HG02884 (cell line): ENCODE measurements at regions not wholly inside any gene's neighbourhood (a gene's known extent, or its start where the extent isn't known, plus 50 kb on each side); places are given as distances from the start of the nearest gene placed in this dataset.
"Not testable (repeated sequence)": the region's sequence is repeated elsewhere in the genome, so short reads cannot be mapped to it uniquely, and the experiment has no call there.

Source experiments
- ATAC-seq: cut with Tn5 transposase; IDR thresholded peaks from one replicate; pipeline ENCODE4 v1.9.1; 2021; ENCODE audit warnings: mild to moderate bottlenecking, moderate library complexity; ENCODE audit not compliant: unreplicated experiment

DNA sequence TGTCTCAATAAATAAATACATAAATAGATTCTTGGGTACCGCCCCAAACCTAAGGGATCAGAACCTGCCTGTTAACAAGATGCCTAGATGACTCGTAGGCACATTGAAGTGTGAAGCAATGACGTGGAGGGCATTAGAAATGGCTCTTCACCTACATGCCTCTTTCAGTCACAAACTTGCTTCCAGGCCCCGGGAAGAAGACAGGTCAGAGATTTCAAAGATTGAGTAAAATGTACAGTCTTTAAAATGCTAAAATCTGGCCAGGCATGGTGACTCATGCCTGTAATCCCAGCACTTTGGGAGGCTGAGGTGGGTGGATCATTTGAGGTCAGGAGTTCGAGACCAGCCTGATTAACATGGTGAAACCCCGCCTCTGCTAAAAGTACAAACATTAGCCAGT lies 480.8 kb upstream of the JARID2 start:
- ATAC-seq: no peak

DNA sequence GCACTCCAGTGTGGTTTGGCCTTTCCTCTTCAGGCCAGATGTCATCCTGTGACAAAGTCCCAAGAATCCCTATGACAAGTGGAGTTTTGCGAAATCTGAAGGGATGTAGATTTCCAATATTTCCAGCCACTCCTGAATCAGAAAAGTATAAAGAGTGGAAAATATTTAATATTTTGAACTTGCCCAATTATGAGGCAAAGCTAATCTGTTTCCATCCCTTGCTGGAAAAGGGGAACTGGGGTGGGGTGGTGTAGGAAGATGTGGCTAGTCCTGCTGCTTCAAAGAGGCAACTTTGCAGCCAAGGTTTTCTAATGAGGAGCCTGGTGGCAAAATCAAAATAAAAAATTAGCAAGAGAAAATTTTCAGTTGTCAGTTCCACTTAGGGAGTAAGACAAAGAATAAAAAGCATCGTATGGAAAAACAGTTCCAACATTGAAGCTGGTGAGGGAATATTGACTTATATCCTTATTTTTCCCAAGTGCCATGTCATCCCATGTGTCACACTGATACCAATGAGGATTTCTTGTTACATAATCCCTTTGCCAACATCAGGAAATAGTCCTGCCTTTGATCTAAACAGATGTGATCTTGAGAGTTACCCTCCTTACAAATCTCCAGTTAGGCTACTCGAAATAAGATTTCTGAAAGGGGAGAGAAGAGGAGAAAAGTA lies 480.0 kb upstream of the JARID2 start:
- ATAC-seq: no peak

DNA sequence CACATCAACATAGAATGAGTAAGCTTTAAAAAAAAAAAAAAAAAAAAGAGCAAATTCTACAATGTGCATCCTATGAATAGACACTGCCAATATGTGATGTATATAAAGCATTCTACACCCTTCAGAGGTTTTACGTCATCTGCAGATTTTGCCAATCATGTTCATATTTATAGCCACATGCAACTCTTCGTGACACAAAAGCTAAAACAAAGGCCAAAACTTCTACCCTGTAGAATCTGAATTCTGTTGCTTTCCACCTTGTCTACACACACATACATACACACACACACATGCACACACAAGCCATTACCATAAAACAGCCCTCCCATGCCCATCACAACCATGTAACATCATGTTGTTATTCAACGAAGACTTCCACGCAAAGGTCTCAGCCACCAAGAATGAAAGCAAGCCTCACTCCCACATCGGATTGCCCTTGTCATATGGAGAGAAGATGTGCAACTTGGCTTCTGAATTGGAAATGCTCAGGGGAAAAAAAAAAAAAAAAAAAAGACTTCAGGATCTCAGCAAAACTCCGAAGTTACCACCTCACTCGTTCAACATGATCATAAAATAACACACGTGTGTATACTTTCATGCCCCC lies 479.4 kb upstream of the JARID2 start:
- no peak for ATAC-seq

DNA sequence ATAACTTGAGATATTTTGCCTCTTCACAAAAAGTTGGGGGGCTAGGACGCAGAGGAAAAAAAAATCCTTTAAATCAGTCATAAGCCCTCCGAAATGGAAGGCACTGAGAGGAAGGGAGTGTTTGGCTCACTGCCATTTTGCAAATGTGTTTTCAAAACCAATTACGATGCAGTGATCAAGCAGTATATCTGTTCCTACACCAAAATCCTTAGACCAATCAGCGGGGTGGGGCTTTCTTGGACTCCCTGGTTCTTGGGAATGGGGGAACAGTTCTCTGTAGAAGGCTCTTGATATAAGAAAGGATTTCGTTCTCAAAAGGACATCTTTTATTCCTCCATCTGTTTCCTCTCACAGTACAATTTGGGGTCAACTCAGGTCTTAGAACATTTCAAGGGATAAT lies 478.6 kb upstream of the JARID2 start:
- ATAC-seq: no peak

DNA sequence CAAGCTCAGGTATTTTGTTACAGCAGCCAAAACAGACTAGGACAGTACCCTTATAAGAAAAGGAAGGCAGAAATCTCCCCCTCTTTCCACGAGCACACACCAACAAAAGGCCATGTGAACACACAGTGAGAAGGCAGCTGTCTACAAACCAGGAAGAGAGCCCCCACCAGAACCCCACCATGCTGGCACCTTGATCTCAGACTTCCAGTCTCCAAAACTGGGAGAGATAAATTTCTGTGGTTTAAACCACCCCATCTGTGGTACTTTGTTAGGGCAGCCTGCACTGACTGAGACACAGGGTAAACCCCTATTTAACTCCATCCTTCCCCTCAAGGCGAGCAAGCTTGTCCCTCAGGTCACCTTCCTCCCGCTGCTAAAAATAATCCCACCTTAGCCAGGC lies 475.8 kb upstream of the JARID2 start:
- no peak for ATAC-seq

DNA sequence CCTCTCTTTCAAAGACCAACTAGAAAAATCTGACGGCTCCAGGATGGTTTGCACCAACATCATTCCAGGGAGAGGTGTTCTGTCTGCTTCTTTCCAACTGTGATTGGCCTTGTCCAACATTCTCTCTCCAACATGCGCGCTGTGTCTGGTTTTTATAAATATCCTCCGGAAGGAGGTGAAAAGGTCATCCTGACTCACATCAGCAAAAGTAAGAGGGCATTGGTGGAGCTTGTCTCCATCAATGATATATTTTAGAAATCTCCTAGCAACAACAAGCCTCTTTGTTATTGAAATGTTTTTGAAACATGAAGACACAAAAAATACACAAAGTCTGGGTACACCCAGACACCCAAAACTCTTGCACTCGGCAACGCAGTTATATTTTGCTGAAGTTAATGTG lies 475.3 kb upstream of the JARID2 start:
- no peak for ATAC-seq

DNA sequence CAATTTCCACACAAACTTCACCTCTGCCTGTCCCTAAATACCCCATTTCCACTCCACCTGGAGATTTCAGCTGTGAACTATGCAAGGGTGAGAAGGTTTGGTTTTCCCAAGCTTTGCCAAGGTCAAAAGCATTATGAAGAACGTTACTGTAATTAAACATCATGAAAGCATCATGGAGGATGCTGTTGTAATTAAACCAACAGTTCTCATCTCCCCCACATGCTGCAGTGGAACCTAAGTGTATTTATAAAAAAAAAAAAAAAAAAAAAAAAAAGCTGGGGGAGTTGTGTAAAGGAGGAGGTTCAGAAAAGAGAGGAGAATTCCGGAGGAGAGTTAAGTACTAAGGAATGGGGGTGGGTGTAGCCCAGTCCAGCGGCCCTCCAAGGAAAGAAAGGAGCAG lies 474.9 kb upstream of the JARID2 start:
- no peak for ATAC-seq

DNA sequence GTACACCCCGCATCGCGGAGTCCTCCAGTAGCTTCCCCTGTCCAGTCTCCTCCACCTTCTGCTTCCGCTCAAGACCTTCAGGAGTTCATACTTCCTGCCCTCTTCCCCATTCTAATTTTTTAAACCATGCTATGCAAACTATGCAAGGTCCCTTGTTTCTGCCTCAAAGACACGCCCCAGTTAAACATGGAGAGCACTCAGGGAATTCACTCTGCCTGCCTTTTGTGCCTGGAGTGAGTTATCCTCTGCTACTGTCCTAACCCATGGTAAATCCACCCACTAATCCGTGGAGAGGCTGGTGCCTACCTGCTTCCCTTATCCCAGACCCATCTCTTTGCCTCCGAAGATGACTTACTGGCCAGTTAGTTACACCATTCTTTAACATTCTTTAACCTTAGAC lies 473.7 kb upstream of the JARID2 start:
- no peak for ATAC-seq

DNA sequence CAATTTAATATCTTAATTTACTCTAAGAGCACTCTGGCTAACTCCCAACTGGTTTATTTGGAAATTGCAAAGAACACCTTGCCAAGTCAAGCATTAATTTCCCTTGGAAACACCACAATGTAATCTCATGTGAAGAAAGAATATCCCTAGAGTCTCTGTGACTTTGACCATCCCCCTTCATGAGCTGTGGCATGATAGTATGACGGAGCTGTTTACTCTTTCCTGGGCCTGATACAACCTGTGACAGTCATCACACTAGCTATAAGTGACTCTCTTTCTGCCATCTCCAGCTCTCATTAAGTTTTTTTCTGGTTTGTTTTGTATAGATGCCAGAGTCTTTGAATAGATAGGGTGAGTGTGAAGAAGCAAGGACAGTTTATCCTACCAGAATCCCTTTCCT lies 470.3 kb upstream of the JARID2 start:
- ATAC-seq: no peak

DNA sequence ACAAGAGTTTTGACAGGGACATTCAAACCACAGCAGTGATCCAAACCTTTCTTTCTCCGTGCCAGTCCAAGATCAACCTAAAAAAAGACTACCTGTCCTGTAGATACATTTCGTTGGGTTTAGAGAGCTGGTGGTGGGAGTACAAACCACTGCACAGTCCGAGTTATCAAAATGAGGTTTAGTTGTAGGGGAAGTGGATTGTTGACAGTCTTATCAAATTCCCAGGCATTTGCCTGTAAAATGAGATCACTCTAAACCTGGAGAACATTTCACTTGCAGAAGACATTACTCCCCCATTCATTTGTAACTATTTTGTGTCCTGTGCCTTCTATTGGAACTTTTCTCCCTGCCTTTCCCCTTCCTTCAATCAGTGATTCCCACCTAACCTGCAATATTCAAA lies 469.6 kb upstream of the JARID2 start:
- no peak for ATAC-seq

- ATAC-seq: no peak
Measured at GRCh38 chr6:14781772-14782525, 463.9 kb upstream of the JARID2 start.

- not testable (repeated sequence) for ATAC-seq
Measured at GRCh38 chr6:14782921-14783464, 462.9 kb upstream of the JARID2 start.

DNA sequence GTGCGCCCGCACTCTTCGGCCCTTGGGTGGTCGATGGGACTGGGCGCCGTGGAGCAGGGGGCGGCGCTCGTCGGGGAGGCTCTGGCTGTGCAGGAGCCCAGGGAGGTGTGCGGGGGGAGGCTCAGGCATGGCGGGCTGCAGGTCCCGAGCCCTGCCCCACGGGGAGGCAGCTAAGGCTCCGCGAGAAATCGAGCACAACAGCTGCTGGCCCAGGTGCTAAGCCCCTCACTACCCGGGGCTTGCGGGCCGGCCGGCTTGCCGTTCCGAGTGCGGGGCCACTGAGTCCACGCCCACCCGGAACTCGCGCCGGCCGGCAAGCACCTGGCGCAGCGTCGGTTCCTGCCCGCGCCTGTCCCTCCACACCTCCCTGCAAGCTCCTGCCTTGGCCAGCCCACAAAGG lies 462.3 kb upstream of the JARID2 start:
- ATAC-seq: no peak

GRCh38 chr6:14784596-14785492 lies 461.0 kb upstream of the JARID2 start:
- ATAC-seq: no peak

DNA sequence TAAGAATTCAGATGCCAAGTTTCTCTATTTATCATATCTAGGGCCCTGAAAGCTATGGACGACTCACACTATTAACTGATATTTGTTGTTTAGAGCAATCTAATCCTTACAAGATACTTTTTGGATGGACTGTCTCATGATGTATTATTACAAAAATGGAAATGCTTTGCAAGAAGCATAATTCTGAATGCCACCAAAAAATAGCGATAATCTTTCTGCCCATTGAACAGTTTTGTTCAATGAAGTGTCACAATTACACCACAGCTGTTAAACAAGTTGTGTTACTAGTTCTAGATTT lies 460.4 kb upstream of the JARID2 start:
- no peak for ATAC-seq

- ATAC-seq: no peak
Measured at GRCh38 chr6:14786008-14786407, 459.9 kb upstream of the JARID2 start.

GRCh38 chr6:14786455-14786854 lies 459.4 kb upstream of the JARID2 start:
- no peak for ATAC-seq

GRCh38 chr6:14787250-14787649 lies 458.6 kb upstream of the JARID2 start:
- ATAC-seq: no peak

DNA sequence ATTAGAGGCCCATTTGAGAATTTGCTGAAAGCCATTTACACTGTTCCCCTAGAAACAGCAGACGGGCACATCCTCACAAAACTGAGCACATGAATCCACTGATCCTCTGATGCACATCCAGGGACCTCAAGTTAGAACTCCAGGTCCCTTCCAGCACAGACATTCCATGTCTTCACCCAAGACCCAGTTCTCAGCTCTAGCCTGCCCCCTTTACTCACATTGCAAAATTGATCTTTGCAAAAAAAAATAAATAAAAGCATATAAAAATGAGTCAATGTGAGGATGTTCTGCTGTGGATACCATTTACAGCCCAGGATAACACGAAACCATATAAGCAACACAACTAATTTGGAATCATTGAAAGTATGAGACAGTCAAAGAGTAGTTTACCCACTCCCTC lies 458.2 kb upstream of the JARID2 start:
- ATAC-seq: no peak

DNA sequence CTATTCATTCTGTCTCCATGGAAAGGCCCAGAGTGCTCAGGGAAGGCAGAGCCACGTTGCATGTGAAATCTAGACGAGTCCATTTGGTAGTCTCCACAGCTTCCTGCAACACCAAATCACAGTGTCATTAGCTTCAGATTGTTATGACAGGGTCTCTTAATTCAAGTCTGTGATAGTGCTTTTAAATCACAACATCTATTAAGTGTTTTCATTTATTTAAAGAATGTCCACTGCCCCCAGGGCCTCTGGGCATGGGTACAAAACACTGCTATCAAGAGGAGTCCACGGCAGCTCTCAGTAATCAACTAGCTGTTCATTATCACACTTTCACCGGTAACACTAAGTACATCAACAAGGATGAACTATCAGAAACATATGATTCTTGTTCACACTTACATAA lies 455.9 kb upstream of the JARID2 start:
- ATAC-seq: no peak

GRCh38 chr6:14790976-14791375 lies 454.9 kb upstream of the JARID2 start:
- no peak for ATAC-seq
